BLaER1 (cell line): ENCODE measurements at regions not wholly inside any gene's neighbourhood (a gene's known extent, or its start where the extent isn't known, plus 50 kb on each side); places are given as distances from the start of the nearest gene placed in this dataset.

Experiments used
- H3K27ac ChIP-seq: shearing (Covaris generic); formaldehyde crosslinking; 2 replicates; pipeline ENCODE4 v1.8.1; 2022
- H3K27me3 ChIP-seq: shearing (Covaris generic); formaldehyde crosslinking; 2 replicates; pipeline ENCODE4 v1.8.1; 2022
- H3K36me3 ChIP-seq: shearing (Covaris generic); formaldehyde crosslinking; 2 replicates; pipeline ENCODE4 v1.8.1; 2022
- H3K4me1 ChIP-seq: shearing (Covaris generic); formaldehyde crosslinking; 2 replicates; pipeline ENCODE4 v1.8.1; 2022
- H3K4me2 ChIP-seq: shearing (Covaris generic); formaldehyde crosslinking; 2 replicates; pipeline ENCODE4 v1.8.1; 2022
- H3K4me3 ChIP-seq: shearing (Covaris generic); formaldehyde crosslinking; 2 replicates; pipeline ENCODE4 v1.8.1; 2022
- H3K9ac ChIP-seq: shearing (Covaris generic); formaldehyde crosslinking; 2 replicates; pipeline ENCODE4 v1.8.1; 2022
- H3K9me3 ChIP-seq: shearing (Covaris generic); formaldehyde crosslinking; 2 replicates; pipeline ENCODE4 v1.8.1; 2022
- H4K20me1 ChIP-seq: shearing (Covaris generic); formaldehyde crosslinking; 2 replicates; pipeline ENCODE4 v1.8.1; 2022
- Cebpa-rat ChIP-seq: shearing (Covaris generic); IDR thresholded peaks from 2 replicates; pipeline ENCODE4 v1.8.1; 2022

- Histone ChIP-seq H3K4me2 (no peak overlapping the region), H3K36me3 (no peaks in the 10 kb centered on the region), H3K27ac (no peak overlapping the region), H3K4me3 (no peak overlapping the region), H3K4me1 (no peaks in the 10 kb centered on the region), H3K9me3 (no peaks in the 10 kb centered on the region), H3K9ac (no peak overlapping the region), H3K27me3 (no peaks in the 10 kb centered on the region), H4K20me1 (no peaks in the 10 kb centered on the region)
- TF ChIP-seq Cebpa-rat, result no peak
These were observed 161.3 kb upstream of the C1orf21 start for GRCh38 chr1:184225283-184226099.

- Histone ChIP-seq H3K4me3 (no peak overlapping the region), H4K20me1 (no peaks in the 10 kb centered on the region), H3K9me3 (no peaks in the 10 kb centered on the region), H3K9ac (no peak overlapping the region), H3K4me1 (no peaks in the 10 kb centered on the region), H3K36me3 (no peaks in the 10 kb centered on the region), H3K4me2 (no peak overlapping the region), H3K27me3 (no peaks in the 10 kb centered on the region), H3K27ac (no peak overlapping the region)
- TF ChIP-seq Cebpa-rat, result no peak
These were observed 160.7 kb upstream of the C1orf21 start for GRCh38 chr1:184226100-184226487.

- Histone ChIP-seq H3K4me2 (no peak overlapping the region), H3K9me3 (no peaks in the 10 kb centered on the region), H3K9ac (no peak overlapping the region), H4K20me1 (no peaks in the 10 kb centered on the region), H3K4me1 (no peaks in the 10 kb centered on the region), H3K36me3 (no peaks in the 10 kb centered on the region), H3K4me3 (no peak overlapping the region), H3K27me3 (no peaks in the 10 kb centered on the region), H3K27ac (no peak overlapping the region)
- no peak for TF ChIP-seq Cebpa-rat
These were observed 158.3 kb upstream of the C1orf21 start for GRCh38 chr1:184228558-184228957.

- Histone ChIP-seq H3K4me2 (no peak overlapping the region), H3K9me3 (peaks cover 8% of the 10 kb centered on the region), H3K36me3 (no peaks in the 10 kb centered on the region), H4K20me1 (no peaks in the 10 kb centered on the region), H3K4me3 (no peak overlapping the region), H3K27ac (no peak overlapping the region), H3K27me3 (no peaks in the 10 kb centered on the region), H3K9ac (no peak overlapping the region), H3K4me1 (no peaks in the 10 kb centered on the region)
- no peak for TF ChIP-seq Cebpa-rat
These were observed 149.2 kb upstream of the C1orf21 start for GRCh38 chr1:184237588-184237987.

- no peak overlapping the region for H3K4me2 ChIP-seq
- H3K36me3 ChIP-seq, result no peaks in the 10 kb centered on the region
These were observed 145.4 kb upstream of the C1orf21 start for GRCh38 chr1:184241446-184241845.

GRCh38 chr1:184242507-184242943, 144.3 kb upstream of the C1orf21 start:
- Histone ChIP-seq H3K36me3 (no peaks in the 10 kb centered on the region), H3K27ac (no peak overlapping the region), H4K20me1 (no peaks in the 10 kb centered on the region)

More at GRCh38 chr1:184241446-184241845, 145.4 kb upstream of the C1orf21 start:
- H3K4me3 ChIP-seq, result no peak overlapping the region
- H3K9me3 ChIP-seq, result no peaks in the 10 kb centered on the region
- no peak overlapping the region for H3K9ac ChIP-seq
- H3K27ac ChIP-seq, result no peak overlapping the region
- no peaks in the 10 kb centered on the region for H3K4me1 ChIP-seq
- no peak for TF ChIP-seq Cebpa-rat
- no peaks in the 10 kb centered on the region for H3K27me3 ChIP-seq
- H4K20me1 ChIP-seq, result no peaks in the 10 kb centered on the region

GRCh38 chr1:184244962-184245361, 141.9 kb upstream of the C1orf21 start:
- Histone ChIP-seq H3K4me2 (no peak overlapping the region), H3K4me1 (no peaks in the 10 kb centered on the region), H3K36me3 (no peaks in the 10 kb centered on the region), H3K27me3 (no peaks in the 10 kb centered on the region), H3K4me3 (no peak overlapping the region), H3K27ac (no peak overlapping the region), H3K9me3 (no peaks in the 10 kb centered on the region), H4K20me1 (no peaks in the 10 kb centered on the region), H3K9ac (no peak overlapping the region)
- TF ChIP-seq Cebpa-rat, result no peak

More at GRCh38 chr1:184242507-184242943, 144.3 kb upstream of the C1orf21 start:
- no peaks in the 10 kb centered on the region for H3K9me3 ChIP-seq
- H3K4me1 ChIP-seq, result no peaks in the 10 kb centered on the region
- H3K9ac ChIP-seq, result no peak overlapping the region
- H3K4me3 ChIP-seq, result no peak overlapping the region
- H3K27me3 ChIP-seq, result no peaks in the 10 kb centered on the region
- no peak overlapping the region for H3K4me2 ChIP-seq
- TF ChIP-seq Cebpa-rat, result no peak

GRCh38 chr1:184247671-184248070, 139.2 kb upstream of the C1orf21 start:
- Histone ChIP-seq H4K20me1 (no peaks in the 10 kb centered on the region), H3K27ac (no peak overlapping the region), H3K4me3 (no peak overlapping the region), H3K27me3 (no peaks in the 10 kb centered on the region), H3K9ac (no peak overlapping the region), H3K9me3 (no peaks in the 10 kb centered on the region), H3K4me1 (no peaks in the 10 kb centered on the region), H3K36me3 (no peaks in the 10 kb centered on the region), H3K4me2 (no peak overlapping the region)
- no peak for TF ChIP-seq Cebpa-rat

GRCh38 chr1:184253921-184254320, 132.9 kb upstream of the C1orf21 start:
- no peak overlapping the region for H3K4me2 ChIP-seq
- H3K27ac ChIP-seq, result no peak overlapping the region
- H3K36me3 ChIP-seq, result no peaks in the 10 kb centered on the region
- H4K20me1 ChIP-seq, result no peaks in the 10 kb centered on the region
- TF ChIP-seq Cebpa-rat, result no peak
- no peak overlapping the region for H3K9ac ChIP-seq
- H3K4me3 ChIP-seq, result no peak overlapping the region
- no peaks in the 10 kb centered on the region for H3K9me3 ChIP-seq
- no peaks in the 10 kb centered on the region for H3K4me1 ChIP-seq
- H3K27me3 ChIP-seq, result no peaks in the 10 kb centered on the region

GRCh38 chr1:184254849-184255248, 132.0 kb upstream of the C1orf21 start:
- no peak for TF ChIP-seq Cebpa-rat
- no peaks in the 10 kb centered on the region for H3K4me1 ChIP-seq
- H3K4me2 ChIP-seq, result no peak overlapping the region
- H3K36me3 ChIP-seq, result no peaks in the 10 kb centered on the region
- H3K4me3 ChIP-seq, result no peak overlapping the region
- no peaks in the 10 kb centered on the region for H4K20me1 ChIP-seq
- H3K27me3 ChIP-seq, result no peaks in the 10 kb centered on the region
- no peaks in the 10 kb centered on the region for H3K9me3 ChIP-seq
- H3K9ac ChIP-seq, result no peak overlapping the region
- H3K27ac ChIP-seq, result no peak overlapping the region
